ENCODE measurements at regions not wholly inside any gene's neighbourhood (a gene's known extent, or its start where the extent isn't known, plus 50 kb on each side); places are given as distances from the start of the nearest gene placed in this dataset.

GRCh38 chr4:62130637-62131036, 930.5 kb downstream of the ADGRL3 start:
- H3K9me3 ChIP-seq (ENCODE audit: severe bottlenecking), result no peaks in the 10 kb centered on the region
- H3K27me3 ChIP-seq (ENCODE audit: insufficient read depth, low read depth, severe bottlenecking), result no peaks in the 10 kb centered on the region
- H3K4me3 ChIP-seq (ENCODE audit: low read depth, low read length), result no peak overlapping the region
- no peak overlapping the region for H3K27ac ChIP-seq
- TF ChIP-seq CTCF (IDR thresholded peaks at IDR 0.05; ENCODE audit: low read depth, low read length), result no peak
- H3K36me3 ChIP-seq, result no peaks in the 10 kb centered on the region
- DNase-seq, result no peak

GRCh38 chr4:62130230-62130629, 930.1 kb downstream of the ADGRL3 start:
- no peaks in the 10 kb centered on the region for H3K9me3 ChIP-seq (ENCODE audit: severe bottlenecking)
- no peaks in the 10 kb centered on the region for H3K27me3 ChIP-seq (ENCODE audit: insufficient read depth, low read depth, severe bottlenecking)
- no peak for TF ChIP-seq CTCF (IDR thresholded peaks at IDR 0.05; ENCODE audit: low read depth, low read length)
- no peaks in the 10 kb centered on the region for H3K36me3 ChIP-seq
- peak; percentile 11 for DNase-seq
- H3K4me3 ChIP-seq (ENCODE audit: low read depth, low read length), result no peak overlapping the region
- no peak overlapping the region for H3K27ac ChIP-seq
